ENCODE measurements at regions not wholly inside any gene's neighbourhood (a gene's known extent, or its start where the extent isn't known, plus 50 kb on each side); places are given as distances from the start of the nearest gene placed in this dataset.
"Not testable (repeated sequence)": the region's sequence is repeated elsewhere in the genome, so short reads cannot be mapped to it uniquely, and the experiment has no call there.

DNA sequence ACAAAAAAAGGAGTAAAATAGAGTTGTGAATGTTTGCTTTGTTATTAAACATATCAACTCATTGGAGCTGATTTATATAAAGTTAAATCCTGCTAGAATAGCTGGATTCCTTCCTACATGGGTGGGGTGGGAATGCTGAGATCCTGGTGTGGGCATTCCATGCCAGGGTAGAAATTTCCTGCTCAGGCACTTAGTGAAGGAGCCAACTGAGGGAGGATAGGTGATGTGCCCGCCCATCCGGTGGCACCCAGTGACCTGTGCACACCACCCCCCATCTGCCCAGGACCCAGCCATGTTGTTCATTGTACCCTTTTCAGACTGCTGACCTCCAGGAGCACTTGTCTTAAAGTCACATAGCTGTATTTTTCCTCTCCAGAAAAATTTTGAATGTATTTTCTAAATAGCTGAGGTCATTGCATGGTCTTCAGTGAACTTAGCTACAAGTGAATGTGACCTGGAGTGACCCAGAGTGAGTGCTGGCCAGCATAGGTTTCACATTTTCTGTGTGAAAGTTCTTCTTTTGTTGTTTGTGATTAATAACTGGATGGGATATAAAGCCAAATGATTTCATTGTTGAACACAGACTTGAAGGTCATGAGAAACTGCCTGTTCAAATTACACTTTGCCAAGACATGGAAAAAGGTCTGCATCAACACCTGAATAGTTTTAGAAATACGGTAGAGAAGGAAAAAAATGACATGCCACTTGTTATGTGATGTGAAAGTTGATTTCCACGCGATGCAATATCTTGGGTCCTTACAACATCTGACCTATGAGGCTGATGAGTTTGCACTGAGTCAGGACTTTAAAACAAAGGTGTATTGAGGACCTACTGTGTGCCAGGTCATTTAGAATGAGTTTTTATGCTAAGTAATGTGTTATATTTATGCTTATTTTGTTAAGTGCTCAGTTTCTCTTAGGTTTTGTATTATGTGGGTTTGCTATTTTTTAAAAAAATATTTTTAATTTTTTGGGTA lies 77.2 kb downstream of the UTRN start:
- intact Hi-C loops (cut with micrococcal nuclease) = loop anchor here (1.0 kb wide), 1 partner anchor 8 kb away; no protein-coding TSS in a partner anchor
- peaks cover 59% of the 10 kb centered on the region for H3K4me1 Mint-ChIP-seq (ENCODE audit: low read depth)
- H3K27me3 Mint-ChIP-seq (ENCODE audit: insufficient read depth) = no peaks in the 10 kb centered on the region
- H3K27ac Mint-ChIP-seq = no peak overlapping the region
- H3K4me3 Mint-ChIP-seq = no peak overlapping the region
- peaks cover 36% of the 10 kb centered on the region for H3K36me3 Mint-ChIP-seq (ENCODE audit: low read depth)
- no peak for DNase-seq (ENCODE audit: low spot score)
- H3K9me3 Mint-ChIP-seq = no peaks in the 10 kb centered on the region

DNA sequence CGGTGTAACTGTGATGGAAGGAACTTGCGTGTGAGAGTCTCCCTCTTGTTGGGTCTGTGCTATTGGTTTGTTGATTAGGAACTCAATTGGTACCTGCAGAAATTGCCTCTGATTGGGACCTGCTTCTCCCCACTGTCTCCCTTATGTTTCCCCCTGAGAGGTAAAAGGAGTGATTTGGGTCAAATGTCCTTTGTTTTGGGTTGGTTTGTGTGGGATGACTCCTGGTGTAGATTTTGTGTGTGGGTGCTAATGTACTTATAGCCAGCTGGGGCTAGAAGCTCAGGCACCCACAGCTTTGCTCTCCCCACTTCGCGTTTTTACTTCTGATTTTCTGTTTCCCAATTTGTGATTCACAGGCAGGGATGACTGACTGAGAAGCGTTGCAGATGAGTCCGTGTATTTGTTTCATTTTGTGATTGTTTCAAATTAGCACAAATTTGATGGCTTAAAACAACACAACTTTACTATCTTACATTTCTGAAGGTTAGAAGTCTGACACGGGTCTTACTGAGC lies 79.1 kb downstream of the UTRN start:
- intact Hi-C loops (cut with micrococcal nuclease) = no loop called here
- Mint-ChIP-seq H3K36me3 (ENCODE audit: low read depth) (peaks cover 40% of the 10 kb centered on the region), H3K4me3 (peak overlapping the region; percentile 4), H3K4me1 (ENCODE audit: low read depth) (peaks cover 52% of the 10 kb centered on the region), H3K9me3 (no peaks in the 10 kb centered on the region), H3K27ac (peak overlapping the region; percentile 57), H3K27me3 (ENCODE audit: insufficient read depth) (no peaks in the 10 kb centered on the region)
- no peak for DNase-seq (ENCODE audit: low spot score)

DNA sequence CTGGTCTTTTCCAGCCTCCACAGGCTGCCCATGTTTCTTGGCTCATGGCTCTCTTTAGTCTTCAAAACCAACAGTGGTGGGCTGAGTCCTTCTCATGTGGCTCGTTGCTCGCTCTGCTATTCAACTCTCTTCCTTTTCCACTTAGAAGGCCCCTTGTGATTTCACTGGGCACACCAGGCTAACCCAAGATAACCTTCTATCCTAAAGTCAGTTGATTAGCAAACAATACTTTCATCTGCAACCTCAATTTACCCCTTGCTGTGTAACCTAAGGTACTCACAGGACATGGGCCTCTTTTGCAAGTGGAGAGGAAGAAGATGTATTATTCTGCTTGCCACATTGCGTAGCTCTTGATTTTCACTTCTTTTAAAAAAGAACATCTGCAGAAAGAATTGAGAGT lies 79.6 kb downstream of the UTRN start:
- Mint-ChIP-seq H3K9me3 (peaks cover 3% of the 10 kb centered on the region), H3K4me3 (no peak overlapping the region), H3K27me3 (ENCODE audit: insufficient read depth) (no peaks in the 10 kb centered on the region), H3K27ac (peak overlapping the region; percentile 57), H3K36me3 (ENCODE audit: low read depth) (peaks cover 43% of the 10 kb centered on the region), H3K4me1 (ENCODE audit: low read depth) (peaks cover 47% of the 10 kb centered on the region)
- intact Hi-C loops (cut with micrococcal nuclease) = no loop called here
- no peak for DNase-seq (ENCODE audit: low spot score)

DNA sequence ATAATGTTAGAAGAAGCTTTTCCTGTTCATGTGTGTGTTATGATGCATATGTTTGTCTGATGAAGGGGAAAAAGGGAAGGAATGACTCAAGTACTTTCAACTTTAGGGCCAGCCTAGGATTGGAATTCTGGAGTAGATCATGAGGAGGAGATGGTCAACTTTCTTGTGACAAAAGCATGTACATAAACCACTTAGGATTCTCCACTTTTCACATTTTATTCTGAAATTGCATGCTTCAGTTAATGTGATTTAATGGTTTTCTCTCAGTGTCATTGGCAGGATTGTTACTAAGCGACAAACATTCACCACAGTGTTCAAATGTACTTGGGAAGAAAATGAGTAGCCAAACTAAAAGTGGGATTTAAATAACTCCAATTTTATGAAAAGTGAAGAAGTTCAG lies 80.1 kb downstream of the UTRN start:
- Mint-ChIP-seq H3K4me1 (ENCODE audit: low read depth) (peaks cover 47% of the 10 kb centered on the region), H3K27me3 (ENCODE audit: insufficient read depth) (no peaks in the 10 kb centered on the region), H3K4me3 (no peak overlapping the region), H3K9me3 (peaks cover 4% of the 10 kb centered on the region), H3K36me3 (ENCODE audit: low read depth) (peaks cover 45% of the 10 kb centered on the region), H3K27ac (no peak overlapping the region)
- intact Hi-C loops (cut with micrococcal nuclease) = no loop called here
- DNase-seq (ENCODE audit: low spot score) = no peak

DNA sequence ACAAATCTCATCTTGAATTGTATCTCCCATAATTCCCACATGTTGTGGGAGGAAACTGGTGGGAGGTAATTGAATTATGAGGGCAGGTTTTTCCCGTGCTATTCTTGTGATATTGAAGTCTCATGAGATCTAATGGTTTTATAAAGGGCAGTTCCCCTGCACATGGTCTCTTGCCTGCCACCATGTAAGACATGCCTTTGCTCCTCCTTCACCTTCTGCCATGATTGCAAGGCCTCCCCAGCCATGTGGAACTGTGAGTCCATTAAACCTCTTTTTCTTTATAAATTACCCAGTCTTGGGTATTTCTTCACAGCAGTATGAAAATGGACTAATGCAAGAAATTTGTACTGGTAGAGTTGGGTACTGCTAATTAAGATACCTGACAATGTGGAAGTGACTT lies 84.6 kb downstream of the UTRN start:
- H3K36me3 Mint-ChIP-seq (ENCODE audit: low read depth) = peaks cover 45% of the 10 kb centered on the region
- H3K9me3 Mint-ChIP-seq; DNase-seq (ENCODE audit: low spot score); intact Hi-C loops (cut with micrococcal nuclease); H3K4me3 Mint-ChIP-seq; H3K27ac Mint-ChIP-seq; H3K27me3 Mint-ChIP-seq (ENCODE audit: insufficient read depth): not testable (repeated sequence)
- H3K4me1 Mint-ChIP-seq (ENCODE audit: low read depth) = peaks cover 32% of the 10 kb centered on the region

DNA sequence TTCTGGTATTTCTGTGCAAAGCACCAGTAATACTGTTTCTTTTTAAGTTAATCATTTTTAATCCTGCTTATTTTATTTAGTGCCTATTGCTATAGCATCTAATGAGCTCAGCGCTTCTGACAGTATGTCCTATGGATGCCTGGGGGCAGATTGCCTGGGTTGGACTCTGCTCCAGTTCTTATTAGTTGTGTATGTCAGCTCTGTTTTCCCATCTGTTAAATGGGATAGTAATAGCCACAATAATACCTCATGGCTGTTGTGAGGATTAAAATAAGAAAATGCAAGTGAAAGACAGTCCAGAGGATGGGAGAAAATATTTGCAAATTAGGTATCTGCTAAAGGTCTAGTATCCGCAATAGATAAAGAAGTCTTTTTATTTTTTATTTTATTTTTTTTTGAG lies 87.0 kb downstream of the UTRN start:
- Mint-ChIP-seq H3K9me3 (peaks cover 4% of the 10 kb centered on the region), H3K27ac (no peak overlapping the region), H3K36me3 (ENCODE audit: low read depth) (peaks cover 37% of the 10 kb centered on the region), H3K4me3 (no peak overlapping the region), H3K27me3 (ENCODE audit: insufficient read depth) (no peaks in the 10 kb centered on the region), H3K4me1 (ENCODE audit: low read depth) (peaks cover 31% of the 10 kb centered on the region)
- no peak for DNase-seq (ENCODE audit: low spot score)
- intact Hi-C loops (cut with micrococcal nuclease) = no loop called here

DNA sequence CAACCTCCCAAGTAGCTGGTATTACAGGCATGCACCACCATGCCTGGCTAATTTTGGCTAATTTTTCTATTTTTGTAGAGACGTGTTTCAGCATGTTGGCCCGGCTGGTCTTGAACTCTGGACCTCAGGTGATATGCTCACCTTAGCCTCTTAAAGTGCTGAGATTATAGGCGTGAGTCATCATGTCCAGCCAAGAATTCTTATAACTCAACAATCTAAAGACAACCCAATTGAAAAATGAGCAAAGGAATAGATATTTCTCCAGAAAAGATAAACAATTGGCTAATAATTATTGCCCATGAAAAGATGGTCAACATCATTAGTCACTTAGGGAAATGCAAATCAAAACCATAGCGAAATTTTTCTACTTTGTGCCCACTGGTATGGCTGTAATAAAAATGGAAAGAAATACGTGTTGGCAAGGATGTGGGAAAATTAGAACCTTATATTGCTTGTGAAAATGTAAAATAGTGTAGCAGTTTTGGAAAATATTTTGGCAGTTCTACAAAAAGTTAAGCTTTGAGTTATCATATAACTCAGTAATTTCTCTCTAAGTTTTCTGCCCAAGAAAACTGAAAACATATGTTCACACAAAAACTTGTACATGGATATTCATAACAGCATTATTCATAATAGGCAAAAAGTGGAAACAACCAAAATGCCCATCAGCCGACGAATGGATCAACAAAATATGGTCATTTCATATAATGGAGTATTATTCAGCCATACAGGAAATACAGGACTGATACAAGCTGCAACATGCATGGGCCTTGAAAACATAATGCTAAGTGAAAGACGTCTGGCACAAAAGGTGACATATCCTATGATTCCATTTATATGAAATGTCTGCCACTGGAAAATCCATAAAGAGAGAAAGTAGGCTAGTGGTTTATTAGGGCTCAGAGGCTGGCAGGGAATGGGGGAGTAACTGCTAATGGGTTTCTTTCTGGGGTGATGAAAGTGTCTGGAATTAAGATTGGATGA lies 87.8 kb downstream of the UTRN start:
- intact Hi-C loops (cut with micrococcal nuclease) = no loop called here
- H3K36me3 Mint-ChIP-seq (ENCODE audit: low read depth) = peaks cover 39% of the 10 kb centered on the region
- H3K27me3 Mint-ChIP-seq (ENCODE audit: insufficient read depth) = no peaks in the 10 kb centered on the region
- no peak overlapping the region for H3K4me3 Mint-ChIP-seq
- DNase-seq (ENCODE audit: low spot score) = no peak
- H3K9me3 Mint-ChIP-seq = peaks cover 4% of the 10 kb centered on the region
- H3K27ac Mint-ChIP-seq = no peak overlapping the region
- H3K4me1 Mint-ChIP-seq (ENCODE audit: low read depth) = peaks cover 39% of the 10 kb centered on the region

DNA sequence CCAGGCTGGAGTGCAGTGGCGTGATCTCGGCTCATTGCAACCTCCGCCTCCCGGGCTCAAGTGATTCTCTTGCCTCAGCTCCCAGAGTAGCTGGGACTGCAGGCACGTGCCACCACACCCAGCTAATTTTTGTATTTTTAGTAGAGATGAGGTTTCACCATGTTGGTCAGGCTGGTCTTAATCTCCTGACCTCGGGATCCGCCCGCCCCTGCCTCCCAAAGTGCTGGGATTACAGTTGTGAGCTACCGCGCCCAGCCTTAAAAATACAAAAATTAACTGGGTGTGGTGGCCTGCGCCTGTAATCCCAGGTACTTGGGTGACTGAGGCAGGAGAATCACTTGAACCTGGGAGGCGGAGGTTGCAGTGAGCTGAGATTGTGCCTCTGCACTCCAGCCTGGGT lies 89.4 kb downstream of the UTRN start:
- H3K27me3 Mint-ChIP-seq (ENCODE audit: insufficient read depth); H3K27ac Mint-ChIP-seq; DNase-seq (ENCODE audit: low spot score); H3K9me3 Mint-ChIP-seq; intact Hi-C loops (cut with micrococcal nuclease); H3K4me3 Mint-ChIP-seq: not testable (repeated sequence)
- Mint-ChIP-seq H3K36me3 (ENCODE audit: low read depth) (peaks cover 38% of the 10 kb centered on the region), H3K4me1 (ENCODE audit: low read depth) (peaks cover 42% of the 10 kb centered on the region)

DNA sequence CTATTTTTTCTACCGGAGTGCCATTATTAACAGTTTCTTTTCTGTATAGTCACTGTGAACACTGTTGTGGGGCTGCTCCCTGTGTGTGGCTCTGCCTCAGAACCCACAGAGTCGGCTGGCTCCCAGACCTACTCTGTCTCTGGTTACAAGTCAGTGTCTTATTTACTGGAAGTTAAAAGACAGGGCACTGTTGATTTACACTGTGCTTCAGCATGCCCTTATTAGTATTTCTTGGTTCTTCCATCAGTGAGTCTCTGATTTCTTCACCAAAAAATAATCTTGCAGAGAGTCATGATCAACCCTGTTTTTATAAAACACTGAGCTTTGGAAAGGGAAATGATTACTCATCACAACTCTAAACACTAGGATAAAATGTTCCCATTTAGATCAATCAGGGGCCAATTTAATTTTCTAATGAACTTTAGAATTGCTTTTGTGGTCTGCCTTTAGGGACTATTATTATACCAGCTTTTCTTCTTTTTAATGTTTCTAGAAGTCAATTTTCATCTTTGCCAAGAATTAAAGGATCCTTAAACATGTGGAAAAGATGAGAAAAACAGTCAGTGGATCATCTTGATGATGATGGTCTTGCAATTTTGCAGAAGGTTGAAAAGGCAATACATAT lies 92.6 kb downstream of the UTRN start:
- Mint-ChIP-seq H3K4me1 (ENCODE audit: low read depth) (peaks cover 36% of the 10 kb centered on the region), H3K27me3 (ENCODE audit: insufficient read depth) (no peaks in the 10 kb centered on the region), H3K27ac (no peak overlapping the region), H3K4me3 (no peak overlapping the region), H3K9me3 (peaks cover 20% of the 10 kb centered on the region), H3K36me3 (ENCODE audit: low read depth) (peaks cover 37% of the 10 kb centered on the region)
- intact Hi-C loops (cut with micrococcal nuclease) = no loop called here
- DNase-seq (ENCODE audit: low spot score) = no peak

DNA sequence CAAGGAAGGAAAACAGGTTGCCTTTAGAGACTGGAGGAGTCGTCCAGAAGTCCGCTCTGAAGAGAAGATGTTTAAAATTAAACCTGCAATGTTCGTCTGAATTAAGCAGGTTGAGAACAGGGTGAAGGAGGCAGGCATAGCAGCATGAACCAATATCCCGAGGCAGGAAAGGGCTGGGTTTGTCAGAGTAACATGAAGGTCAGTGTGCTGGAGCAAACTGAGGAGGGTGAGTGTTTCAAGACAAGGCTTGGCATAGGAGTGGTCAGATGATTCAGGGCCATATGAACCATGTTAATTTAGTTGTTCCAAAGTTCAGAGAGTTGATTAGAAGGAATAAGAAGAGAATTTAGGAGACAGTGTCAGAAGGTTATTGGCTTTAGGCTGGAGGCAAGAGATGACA lies 93.3 kb downstream of the UTRN start:
- DNase-seq (ENCODE audit: low spot score) = no peak
- intact Hi-C loops (cut with micrococcal nuclease) = no loop called here
- H3K27me3 Mint-ChIP-seq (ENCODE audit: insufficient read depth) = no peaks in the 10 kb centered on the region
- no peak overlapping the region for H3K27ac Mint-ChIP-seq
- peaks cover 20% of the 10 kb centered on the region for H3K9me3 Mint-ChIP-seq
- peaks cover 33% of the 10 kb centered on the region for H3K36me3 Mint-ChIP-seq (ENCODE audit: low read depth)
- peaks cover 30% of the 10 kb centered on the region for H3K4me1 Mint-ChIP-seq (ENCODE audit: low read depth)
- H3K4me3 Mint-ChIP-seq = no peak overlapping the region

DNA sequence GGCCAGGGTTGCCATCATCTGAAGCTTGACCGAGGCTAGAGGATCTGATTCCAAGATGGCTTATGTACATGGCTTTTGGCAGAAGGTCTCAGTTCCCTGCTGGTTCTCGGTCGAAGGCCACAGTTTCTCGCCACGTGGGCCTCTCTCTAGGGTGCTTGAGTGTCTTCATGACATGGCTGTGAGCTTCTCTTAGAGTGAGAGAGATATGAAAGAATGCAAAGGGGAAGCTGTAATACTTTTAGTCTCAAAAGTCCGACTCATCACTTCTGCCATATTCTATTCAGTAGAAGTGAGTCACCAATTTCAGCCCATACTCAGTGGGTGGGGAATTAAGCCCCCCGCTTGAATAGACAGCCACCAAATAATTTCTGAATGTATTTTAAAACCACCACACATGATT lies 94.2 kb downstream of the UTRN start:
- intact Hi-C loops (cut with micrococcal nuclease) = no loop called here
- Mint-ChIP-seq H3K4me1 (ENCODE audit: low read depth) (peaks cover 28% of the 10 kb centered on the region), H3K27ac (no peak overlapping the region), H3K9me3 (peaks cover 20% of the 10 kb centered on the region), H3K4me3 (no peak overlapping the region), H3K36me3 (ENCODE audit: low read depth) (peaks cover 29% of the 10 kb centered on the region), H3K27me3 (ENCODE audit: insufficient read depth) (no peaks in the 10 kb centered on the region)
- no peak for DNase-seq (ENCODE audit: low spot score)

DNA sequence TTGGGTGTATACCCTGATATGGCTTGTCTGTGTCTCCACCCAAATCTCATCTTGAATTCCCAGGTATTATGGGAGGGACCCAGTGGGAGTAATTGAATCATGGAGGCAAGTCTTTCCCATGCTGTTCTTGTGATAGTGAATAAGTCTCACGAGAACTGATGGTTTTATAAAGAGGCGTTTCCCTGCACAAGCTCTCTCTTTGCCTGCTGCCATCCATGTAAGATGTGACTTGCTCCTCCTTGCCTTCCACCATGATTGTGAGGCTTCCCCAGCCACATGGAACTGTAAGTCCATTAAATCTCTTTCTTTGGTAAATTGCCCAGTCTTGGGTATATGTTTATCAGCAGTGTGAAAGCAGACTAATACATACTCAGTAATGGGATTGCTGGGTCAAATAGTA lies 96.4 kb downstream of the UTRN start:
- DNase-seq (ENCODE audit: low spot score); H3K27ac Mint-ChIP-seq; intact Hi-C loops (cut with micrococcal nuclease); H3K4me3 Mint-ChIP-seq; H3K27me3 Mint-ChIP-seq (ENCODE audit: insufficient read depth): not testable (repeated sequence)
- Mint-ChIP-seq H3K36me3 (ENCODE audit: low read depth) (peaks cover 32% of the 10 kb centered on the region), H3K4me1 (ENCODE audit: low read depth) (peaks cover 25% of the 10 kb centered on the region), H3K9me3 (peaks cover 20% of the 10 kb centered on the region)

Measured in activated T-helper 1 cell treated with anti-CD3 and anti-CD28 coated beads, Interleukin-12 subunit alpha, Interleukin-12 subunit beta, Interleukin-2, Interleukin-4 antibody, amounts not matched to agents 30 ng/mL and 10 ng/mL and 1 ng/mL, durations not matched to agents 14 hours and 24 hours and 36 hours (primary cell).